Stimulated activated naive CD8-positive, alpha-beta T cell treated with anti-CD3 and anti-CD28 coated beads, Interleukin-15, Interleukin-2, amounts not matched to agents 100 ng/mL and 50 ng/mL, for 24 hours (primary cell): ENCODE measurements at regions not wholly inside any gene's neighbourhood (a gene's known extent, or its start where the extent isn't known, plus 50 kb on each side); places are given as distances from the start of the nearest gene placed in this dataset.

Source experiments
- H3K27ac Mint-ChIP-seq: one replicate; pipeline ENCODE4 v1.8.0; 2021; ENCODE audit warnings: mild to moderate bottlenecking, mixed read lengths
- H3K27me3 Mint-ChIP-seq: one replicate; pipeline ENCODE4 v1.8.0; 2021; ENCODE audit warnings: mixed read lengths
- H3K36me3 Mint-ChIP-seq: one replicate; pipeline ENCODE4 v1.8.0; 2021; ENCODE audit warnings: low read depth, mixed read lengths
- H3K4me1 Mint-ChIP-seq: one replicate; pipeline ENCODE4 v1.8.0; 2021; ENCODE audit warnings: low read depth, mixed read lengths
- H3K4me3 Mint-ChIP-seq: one replicate; pipeline ENCODE4 v1.8.0; 2021; ENCODE audit warnings: mild to moderate bottlenecking, mixed read lengths
- H3K9me3 Mint-ChIP-seq: one replicate; pipeline ENCODE4 v1.8.0; 2021; ENCODE audit warnings: mixed read lengths

DNA sequence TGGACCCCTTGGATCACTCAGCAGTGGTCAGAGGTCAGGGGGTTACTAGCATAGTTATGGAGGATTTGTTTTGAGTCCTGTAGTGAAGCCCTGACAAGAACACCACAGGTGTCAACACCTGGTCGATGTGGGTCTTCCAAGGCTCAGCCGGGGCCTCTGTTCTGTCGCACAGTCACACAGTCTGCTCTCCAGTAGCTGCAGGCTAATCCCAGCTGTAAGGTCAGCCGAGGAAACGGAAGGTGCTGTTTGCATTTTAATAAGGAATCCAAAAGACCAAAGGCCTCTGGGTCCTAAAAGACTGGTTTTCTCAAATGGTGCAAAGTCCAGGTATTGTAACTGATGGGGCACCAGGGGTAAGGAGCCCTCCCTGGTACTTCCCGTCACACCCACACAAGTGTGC lies 71.7 kb downstream of the RPLP1 start:
- H3K4me1 Mint-ChIP-seq, result peaks cover 4% of the 10 kb centered on the region

GRCh38 chr15:69524814-69525213 lies 72.2 kb downstream of the RPLP1 start:
- Mint-ChIP-seq H3K4me3 (no peak overlapping the region), H3K4me1 (peaks cover 4% of the 10 kb centered on the region)

More for the DNA sequence above, 71.7 kb downstream of the RPLP1 start:
- Mint-ChIP-seq H3K9me3 (no peaks in the 10 kb centered on the region), H3K4me3 (no peak overlapping the region), H3K27me3 (peaks cover 7% of the 10 kb centered on the region), H3K36me3 (no peaks in the 10 kb centered on the region), H3K27ac (no peak overlapping the region)

GRCh38 chr15:69525543-69525942 lies 72.9 kb downstream of the RPLP1 start:
- Mint-ChIP-seq H3K27ac (no peak overlapping the region), H3K4me3 (no peak overlapping the region), H3K4me1 (peaks cover 4% of the 10 kb centered on the region), H3K27me3 (no peaks in the 10 kb centered on the region), H3K9me3 (no peaks in the 10 kb centered on the region), H3K36me3 (no peaks in the 10 kb centered on the region)

More at GRCh38 chr15:69524814-69525213, 72.2 kb downstream of the RPLP1 start:
- H3K27ac Mint-ChIP-seq, result no peak overlapping the region
- no peaks in the 10 kb centered on the region for H3K9me3 Mint-ChIP-seq
- H3K36me3 Mint-ChIP-seq, result no peaks in the 10 kb centered on the region
- peaks cover 2% of the 10 kb centered on the region for H3K27me3 Mint-ChIP-seq

GRCh38 chr15:69526081-69527061 lies 73.8 kb downstream of the RPLP1 start:
- no peaks in the 10 kb centered on the region for H3K36me3 Mint-ChIP-seq
- H3K27me3 Mint-ChIP-seq, result no peaks in the 10 kb centered on the region
- peaks cover 4% of the 10 kb centered on the region for H3K4me1 Mint-ChIP-seq
- H3K9me3 Mint-ChIP-seq, result no peaks in the 10 kb centered on the region
- H3K4me3 Mint-ChIP-seq, result no peak overlapping the region
- H3K27ac Mint-ChIP-seq, result no peak overlapping the region

GRCh38 chr15:69529141-69529540 lies 76.5 kb downstream of the RPLP1 start:
- no peaks in the 10 kb centered on the region for H3K36me3 Mint-ChIP-seq
- H3K9me3 Mint-ChIP-seq, result no peaks in the 10 kb centered on the region
- H3K4me1 Mint-ChIP-seq, result no peaks in the 10 kb centered on the region
- H3K4me3 Mint-ChIP-seq, result no peak overlapping the region
- H3K27me3 Mint-ChIP-seq, result no peaks in the 10 kb centered on the region
- no peak overlapping the region for H3K27ac Mint-ChIP-seq

- H3K27ac Mint-ChIP-seq, result no peak overlapping the region
- H3K27me3 Mint-ChIP-seq, result peaks cover 5% of the 10 kb centered on the region
- H3K4me3 Mint-ChIP-seq, result no peak overlapping the region
Observed at GRCh38 chr15:69529961-69530633, 77.5 kb downstream of the RPLP1 start.

DNA sequence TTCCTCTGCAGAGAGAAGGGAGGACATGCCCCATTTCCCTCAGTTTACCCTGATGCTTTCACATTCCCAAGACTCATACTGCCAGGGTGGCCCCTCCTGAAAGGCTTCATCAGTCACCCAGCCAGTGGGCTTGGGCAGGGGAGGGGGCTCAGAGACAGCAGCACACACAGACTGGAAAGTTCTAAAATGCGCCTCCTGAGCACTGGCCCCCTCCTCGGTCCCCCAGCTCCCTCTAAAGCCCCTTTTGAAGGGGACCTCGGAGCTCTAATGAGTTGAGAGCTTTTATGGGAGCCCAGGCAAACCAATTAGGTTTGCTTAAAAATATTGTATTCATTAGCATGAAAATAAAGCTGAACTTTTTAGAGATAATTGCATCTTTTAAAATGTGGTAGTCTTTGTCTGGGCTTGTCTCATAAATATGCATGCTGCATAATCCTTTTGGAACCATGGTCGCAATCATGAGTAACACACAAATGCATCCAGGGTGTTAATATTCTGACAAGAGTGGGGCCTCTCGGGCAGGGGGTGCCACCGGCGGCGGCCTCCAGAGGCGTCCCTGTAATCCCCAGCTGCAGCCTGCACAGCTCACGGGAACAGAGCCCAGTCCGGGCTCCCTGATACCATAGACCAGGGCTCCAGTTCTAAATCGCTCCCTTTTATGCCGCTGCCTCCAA lies 78.5 kb downstream of the RPLP1 start:
- no peaks in the 10 kb centered on the region for H3K4me1 Mint-ChIP-seq
- no peak overlapping the region for H3K4me3 Mint-ChIP-seq
- no peak overlapping the region for H3K27ac Mint-ChIP-seq
- H3K36me3 Mint-ChIP-seq, result no peaks in the 10 kb centered on the region
- H3K27me3 Mint-ChIP-seq, result peaks cover 12% of the 10 kb centered on the region
- H3K9me3 Mint-ChIP-seq, result no peaks in the 10 kb centered on the region

More at GRCh38 chr15:69529961-69530633, 77.5 kb downstream of the RPLP1 start:
- Mint-ChIP-seq H3K36me3 (no peaks in the 10 kb centered on the region), H3K9me3 (no peaks in the 10 kb centered on the region), H3K4me1 (no peaks in the 10 kb centered on the region)

DNA sequence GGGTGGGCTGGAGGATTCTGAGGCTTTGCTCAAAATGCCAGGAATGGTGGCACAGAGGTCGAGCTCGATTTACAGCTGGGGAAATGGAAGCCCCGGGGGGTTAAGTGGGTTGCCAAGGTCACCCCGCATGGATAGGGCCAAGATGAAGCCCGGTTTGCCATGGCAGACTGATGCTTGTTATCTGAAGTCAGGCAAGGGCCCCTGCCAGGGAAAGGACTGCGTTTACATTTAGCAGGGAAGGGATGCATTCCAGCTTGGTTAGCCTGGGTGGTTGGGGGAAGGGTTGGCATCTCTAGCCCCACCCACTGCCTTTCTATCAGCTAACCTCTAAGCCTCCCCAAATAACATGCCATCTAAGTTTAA lies 79.0 kb downstream of the RPLP1 start:
- peaks cover 17% of the 10 kb centered on the region for H3K27me3 Mint-ChIP-seq
- no peak overlapping the region for H3K27ac Mint-ChIP-seq
- H3K4me1 Mint-ChIP-seq, result no peaks in the 10 kb centered on the region
- no peaks in the 10 kb centered on the region for H3K9me3 Mint-ChIP-seq
- H3K36me3 Mint-ChIP-seq, result no peaks in the 10 kb centered on the region
- H3K4me3 Mint-ChIP-seq, result no peak overlapping the region

- no peak overlapping the region for H3K27ac Mint-ChIP-seq
- H3K9me3 Mint-ChIP-seq, result no peaks in the 10 kb centered on the region
- no peaks in the 10 kb centered on the region for H3K36me3 Mint-ChIP-seq
- H3K4me3 Mint-ChIP-seq, result no peak overlapping the region
- peaks cover 17% of the 10 kb centered on the region for H3K27me3 Mint-ChIP-seq
- no peaks in the 10 kb centered on the region for H3K4me1 Mint-ChIP-seq
Observed at GRCh38 chr15:69532066-69532465, 79.4 kb downstream of the RPLP1 start.

GRCh38 chr15:69532856-69533255 lies 80.2 kb downstream of the RPLP1 start:
- H3K36me3 Mint-ChIP-seq, result no peaks in the 10 kb centered on the region
- no peaks in the 10 kb centered on the region for H3K4me1 Mint-ChIP-seq
- no peaks in the 10 kb centered on the region for H3K9me3 Mint-ChIP-seq
- H3K27me3 Mint-ChIP-seq, result peaks cover 17% of the 10 kb centered on the region
- no peak overlapping the region for H3K4me3 Mint-ChIP-seq
- H3K27ac Mint-ChIP-seq, result no peak overlapping the region

DNA sequence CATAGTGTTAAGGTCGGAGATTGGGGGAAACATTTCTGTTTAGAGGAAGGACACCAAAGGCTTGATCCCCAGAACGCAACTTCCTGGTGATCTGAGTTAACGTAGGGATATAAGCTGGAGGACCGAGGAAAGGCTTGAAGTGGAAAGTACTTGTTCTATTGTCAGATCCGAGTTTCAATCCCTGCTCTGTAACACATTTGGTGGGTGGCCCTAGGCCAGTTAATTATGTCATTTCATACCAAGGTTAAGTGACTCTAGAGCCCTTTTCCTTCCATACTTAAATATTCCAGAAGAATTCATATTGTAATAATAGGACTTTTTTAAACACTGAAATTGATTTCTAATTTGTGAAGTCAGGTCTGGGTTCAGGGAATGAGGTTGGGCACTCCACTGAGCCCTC lies 80.9 kb downstream of the RPLP1 start:
- Mint-ChIP-seq H3K36me3 (no peaks in the 10 kb centered on the region), H3K27ac (no peak overlapping the region), H3K9me3 (no peaks in the 10 kb centered on the region), H3K27me3 (peaks cover 17% of the 10 kb centered on the region), H3K4me3 (no peak overlapping the region), H3K4me1 (no peaks in the 10 kb centered on the region)

DNA sequence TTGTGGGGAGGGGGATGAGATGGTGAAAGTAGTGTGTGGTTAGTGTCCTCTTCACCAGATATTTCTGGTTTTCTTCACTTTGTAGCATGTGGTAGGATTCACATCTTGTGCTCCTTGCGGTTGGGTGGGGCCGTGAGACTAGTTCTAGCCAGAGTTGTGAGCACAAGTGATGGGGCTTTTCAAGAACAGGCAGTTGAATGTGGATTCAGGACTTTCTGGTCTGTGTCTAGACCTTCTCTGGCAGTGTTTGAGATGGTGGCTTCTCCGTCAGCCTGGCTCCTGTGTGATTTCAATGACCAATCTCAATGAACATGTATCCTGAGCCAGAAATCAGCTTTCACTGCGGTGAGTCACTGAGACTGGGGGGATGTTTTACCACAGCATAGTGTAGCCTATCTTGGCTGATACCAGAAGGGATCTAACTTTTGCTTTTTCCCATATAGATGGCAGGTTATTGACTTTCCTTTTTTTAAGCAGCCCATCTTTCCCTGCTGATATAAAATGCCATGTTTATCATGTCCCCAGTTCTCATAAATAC lies 82.6 kb downstream of the RPLP1 start:
- Mint-ChIP-seq H3K4me1 (no peaks in the 10 kb centered on the region), H3K27me3 (peaks cover 17% of the 10 kb centered on the region), H3K9me3 (no peaks in the 10 kb centered on the region), H3K4me3 (no peak overlapping the region), H3K36me3 (no peaks in the 10 kb centered on the region), H3K27ac (no peak overlapping the region)

GRCh38 chr15:69535998-69536397 lies 83.4 kb downstream of the RPLP1 start:
- no peaks in the 10 kb centered on the region for H3K9me3 Mint-ChIP-seq
- no peaks in the 10 kb centered on the region for H3K36me3 Mint-ChIP-seq
- H3K4me1 Mint-ChIP-seq, result no peaks in the 10 kb centered on the region
- H3K27me3 Mint-ChIP-seq, result peaks cover 17% of the 10 kb centered on the region
- H3K4me3 Mint-ChIP-seq, result no peak overlapping the region
- H3K27ac Mint-ChIP-seq, result no peak overlapping the region

DNA sequence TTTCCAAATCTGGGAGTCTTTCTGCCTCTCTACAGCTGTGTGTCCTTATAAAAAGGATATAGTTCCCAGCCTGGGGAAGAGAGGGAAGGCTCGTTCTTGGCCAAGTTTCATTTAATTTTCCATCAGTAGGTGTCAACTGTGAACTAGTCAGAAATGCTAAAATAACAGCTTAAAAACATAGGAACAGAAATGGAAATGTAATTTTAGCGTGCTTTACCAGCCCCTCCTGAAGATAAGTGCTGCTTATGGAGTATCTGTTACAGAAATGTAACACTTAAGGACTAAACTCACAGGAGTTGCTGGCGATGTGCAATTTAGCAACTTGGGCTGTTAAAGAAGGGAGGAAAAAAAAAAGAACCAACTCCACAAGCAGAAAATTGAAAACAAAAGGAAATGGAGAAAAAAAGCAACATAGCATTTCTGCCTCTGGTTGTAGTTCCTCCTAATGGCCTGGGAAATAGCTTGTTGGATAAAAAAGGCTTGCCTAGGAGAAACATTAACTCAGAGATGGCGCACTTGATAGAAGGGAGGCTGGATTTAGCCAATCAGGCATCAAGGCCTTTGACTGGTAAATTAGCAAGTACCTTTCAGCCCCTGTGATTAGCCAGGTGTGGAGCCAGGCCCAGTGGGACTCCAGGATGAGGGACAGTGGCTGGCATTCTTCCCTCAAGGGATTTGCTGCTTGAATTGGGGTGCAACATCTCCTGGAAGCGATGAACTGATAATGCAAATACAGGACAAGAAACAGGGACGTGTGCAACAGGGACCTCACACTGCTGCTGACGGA lies 84.3 kb downstream of the RPLP1 start:
- no peaks in the 10 kb centered on the region for H3K36me3 Mint-ChIP-seq

More for the DNA sequence above, 84.3 kb downstream of the RPLP1 start:
- no peak overlapping the region for H3K27ac Mint-ChIP-seq
- H3K9me3 Mint-ChIP-seq, result no peaks in the 10 kb centered on the region
- no peaks in the 10 kb centered on the region for H3K4me1 Mint-ChIP-seq
- H3K4me3 Mint-ChIP-seq, result no peak overlapping the region
- peaks cover 17% of the 10 kb centered on the region for H3K27me3 Mint-ChIP-seq
